Body of pancreas (tissue), 4 donors: ENCODE measurements at regions not wholly inside any gene's neighbourhood (a gene's known extent, or its start where the extent isn't known, plus 50 kb on each side); places are given as distances from the start of the nearest gene placed in this dataset.

ENCODE experiments used
- CTCF ChIP-seq, 7 experiments: fragments of 450-650 bp in 4 of 7; fragments of 200-600 bp in 3 of 7; sonication (generic) in 3 of 7; IDR thresholded peaks; one replicate each; pipeline ENCODE4 v1.5.1; 2016 to 2019; ENCODE audit warnings: antibody characterized with exemption in 7 of 7
- POLR2A ChIP-seq, 3 donors: fragments of 450-650 bp; IDR thresholded peaks; one replicate each; pipeline ENCODE4 v1.6.1; 2016; ENCODE audit warnings: antibody characterized with exemption in 3 of 3, mild to moderate bottlenecking in 2 of 3

GRCh38 chr1:242610209-242610608, 85.7 kb upstream of the PLD5 start:
- TF ChIP-seq POLR2A (IDR thresholded peaks at IDR 0.05) (no peak), CTCF (IDR thresholded peaks at IDR 0.05) (no peak)
